ENCODE measurements at regions not wholly inside any gene's neighbourhood (a gene's known extent, or its start where the extent isn't known, plus 50 kb on each side); places are given as distances from the start of the nearest gene placed in this dataset.

DNA sequence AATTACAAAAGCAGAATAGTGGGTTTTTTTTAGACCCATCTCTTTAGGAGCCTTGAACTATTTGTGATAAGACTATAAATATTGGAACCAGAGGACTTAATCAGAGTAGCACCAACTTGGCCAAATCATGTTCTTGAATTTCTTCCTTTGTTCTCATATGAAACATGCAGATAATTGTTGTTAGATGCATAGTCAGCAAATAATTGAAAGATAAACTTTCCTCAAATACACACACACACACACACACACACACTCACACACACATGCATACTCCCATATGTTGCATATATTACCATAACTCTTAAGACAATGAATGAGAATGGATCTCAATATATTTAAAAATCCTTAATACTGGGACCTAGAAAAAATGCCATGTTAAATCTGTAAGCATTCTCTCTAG is 310.4 kb downstream of the KCNJ2 start:
- Histone ChIP-seq H3K9me3 (ENCODE audit: control insufficient read depth, insufficient read depth, low read length) (peaks cover 9% of the 10 kb centered on the region; the same call in 1 of the 2 replicates), H3K27me3 (ENCODE audit: control insufficient read depth, insufficient read depth, low read length) (no peaks in the 10 kb centered on the region), H3K36me3 (ENCODE audit: control insufficient read depth, insufficient read depth, low read length) (no peaks in the 10 kb centered on the region), H2AFZ (replicated peaks; ENCODE audit: low read length, poor library complexity) (no peak overlapping the region), H3K56ac (ENCODE audit: extremely low read depth, insufficient read depth, low read length) (no peak overlapping the region), H3K18ac (ENCODE audit: low read depth, low read length) (no peak overlapping the region), H4K5ac (ENCODE audit: low read depth, low read length) (no peak overlapping the region), H2BK120ac (ENCODE audit: low read depth, low read length) (no peak overlapping the region), H4K8ac (ENCODE audit: low read depth in 2 of 2, low read length in 2 of 2) (no peak overlapping the region), H3K9me1 (ENCODE audit: insufficient read depth, low read length) (no peaks in the 10 kb centered on the region; the same call in 1 of the 2 replicates), H2BK20ac (ENCODE audit: low read depth, low read length) (no peak overlapping the region), H2BK5ac (ENCODE audit: low read depth, low read length, poor library complexity, severe bottlenecking) (no peak overlapping the region), H2AK9ac (replicated peaks; ENCODE audit: low read depth, low read length, poor library complexity) (no peak overlapping the region), H3K4me3 (ENCODE audit: insufficient read depth, low read depth, low read length) (no peak overlapping the region), H3K4me1 (ENCODE audit: control insufficient read depth, insufficient read depth, low read length) (no peaks in the 10 kb centered on the region), H3K23ac (ENCODE audit: low read depth, low read length) (no peak overlapping the region), H4K91ac (ENCODE audit: insufficient read depth, low read depth, low read length) (no peak overlapping the region), H4K20me1 (ENCODE audit: insufficient read depth, low read length) (no peaks in the 10 kb centered on the region), H3K14ac (replicated peaks; ENCODE audit: low read depth, low read length) (no peak overlapping the region), H3K4me2 (ENCODE audit: low read depth, low read length) (no peak overlapping the region), H3K4ac (ENCODE audit: low read depth, low read length) (no peak overlapping the region), H3K27ac (ENCODE audit: insufficient read depth, low read length) (no peak overlapping the region), H3K79me1 (ENCODE audit: low read depth in 1 of 2, low read length in 2 of 2) (no peaks in the 10 kb centered on the region), H3K9ac (ENCODE audit: low read depth, low read length) (no peak overlapping the region), H2BK15ac (ENCODE audit: low read depth, low read length) (no peak overlapping the region), H2AK5ac (ENCODE audit: low read depth, low read length) (no peak overlapping the region)
- BruUV-seq (replicated peaks) = no TSS peak
- ChIA-PET CTCF (no interaction called here), POLR2A (ENCODE audit: unreplicated experiment) (no interaction called here)
- DNase-seq (no peak), ATAC-seq (ENCODE audit: low read depth) (no peak)
- dilution Hi-C loops (cut with HindIII; ENCODE audit: low sequenced_read_pairs, unreplicated experiment) (no loop called here), intact Hi-C loops (cut with micrococcal nuclease) (no loop called here), in situ Hi-C loops (cut with MboI; ENCODE audit: low sequenced_read_pairs) (no loop called here)
- TF ChIP-seq MAFK (IDR thresholded peaks at IDR 0.05; ENCODE audit: low read depth, low read length) (peak; percentile 91), MXI1 (IDR thresholded peaks at IDR 0.05; ENCODE audit: borderline replicate concordance, low read depth, low read length) (no peak)

All from IMR-90 (cell line).